HCT116 (cell line): ENCODE measurements at regions not wholly inside any gene's neighbourhood (a gene's known extent, or its start where the extent isn't known, plus 50 kb on each side); places are given as distances from the start of the nearest gene placed in this dataset.

ENCODE experiments used
- ATAC-seq: fragments of 200-7000 bp; cut with Tn5 transposase; 2 replicates; pipeline ENCODE4 v1.9.1; 2020; ENCODE audit warnings: mild to moderate bottlenecking, moderate library complexity
- BruUV-seq: library from RNA; stranded (reverse); fragments of 400-500 nt; replicated peaks from 2 replicates; lab custom pipeline; 2021; lab: Mats Ljungman, UMichigan
- CTCF ChIA-PET: fragments of 300-600 bp; sonication (Branson Sonifier 250); formaldehyde crosslinking; loops from one replicate; lab custom pipeline; 2021; ENCODE audit warnings: antibody characterized with exemption; lab: Charles Lee
- POLR2A ChIA-PET: fragments of 300-600, 350-600 bp; sonication (Branson Sonifier 250); formaldehyde crosslinking; loops from one replicate; lab custom pipeline; 2021; ENCODE audit warnings: antibody characterized with exemption; lab: Charles Lee
- RAD21 ChIA-PET, 2 experiments: fragments of 300-600 bp; sonication (Branson Sonifier 250); formaldehyde crosslinking; loops; one replicate each; lab custom pipeline; 2023; ENCODE audit warnings: low total read pairs in 2 of 2; ENCODE audit not compliant: uncharacterized antibody in 2 of 2, unreplicated experiment in 2 of 2, low non-redundant PET in 1 of 2; lab: Charles Lee
- DNase-seq: peaks from one replicate; pipeline ENCODE4 v3.0.0-alpha.2; 2010; ENCODE audit warnings: low read depth, low spot score
- H2AFZ ChIP-seq: fragments of 200-600 bp; shearing (Covaris generic), sonication (generic); 2 replicates; pipeline ENCODE4 v1.6.1; 2017; ENCODE audit warnings: low read depth, mixed run types, mixed read lengths, antibody characterized with exemption, low read length; ENCODE audit not compliant: poor library complexity, severe bottlenecking
- H3K27ac ChIP-seq: 2 replicates; pipeline ENCODE4 v1.5.1; 2012; ENCODE audit warnings: low read depth, low read length
- H3K27me3 ChIP-seq: fragments of 200-600 bp; sonication (generic); 2 replicates; pipeline ENCODE4 v1.6.1; 2016; ENCODE audit warnings: mixed run types, low read length, mixed read lengths; ENCODE audit not compliant: insufficient read depth
- H3K36me3 ChIP-seq, 2 experiments: fragments of 200-500 bp in 1 of 2; fragments of 200-600 bp in 1 of 2; sonication (Bioruptor generic) in 1 of 2; sonication (generic) in 1 of 2; 2 replicates each; pipeline versions ENCODE4 v1.5.1 to v1.6.1; 2014 to 2016; ENCODE audit warnings: low read length in 2 of 2, inconsistent platforms in 1 of 2, mixed read lengths in 1 of 2, mixed run types in 1 of 2; ENCODE audit not compliant: insufficient read depth in 2 of 2, control insufficient read depth in 1 of 2
- H3K4me1 ChIP-seq, 2 experiments: fragments of 200-600 bp in 1 of 2; sonication (generic) in 1 of 2; 2 replicates each; pipeline versions ENCODE4 v1.5.1 to v1.6.1; 2012 to 2017; ENCODE audit warnings: low read length in 2 of 2, inconsistent platforms in 1 of 2, mild to moderate bottlenecking in 1 of 2, mixed read lengths in 1 of 2, mixed run types in 1 of 2, moderate library complexity in 1 of 2; ENCODE audit not compliant: insufficient read depth in 2 of 2, control insufficient read depth in 1 of 2
- H3K4me2 ChIP-seq: fragments of 200-600 bp; sonication (generic); 2 replicates; pipeline ENCODE4 v1.6.1; 2017; ENCODE audit warnings: mixed run types, low read length, mixed read lengths
- H3K4me3 ChIP-seq, 2 experiments: fragments of 200-600 bp in 1 of 2; sonication (generic) in 1 of 2; replicated peaks in 1 of 2; 2 replicates each; pipeline ENCODE4 v1.5.1; 2011 to 2016; ENCODE audit warnings: low read length in 2 of 2, control low read depth in 1 of 2, low read depth in 1 of 2, mild to moderate bottlenecking in 1 of 2, mixed read lengths in 1 of 2, mixed run types in 1 of 2
- H3K79me2 ChIP-seq: fragments of 200-600 bp; sonication (generic); 2 replicates; pipeline ENCODE4 v1.6.1; 2017; ENCODE audit warnings: mild to moderate bottlenecking, mixed run types, low read length, moderate library complexity, mixed read lengths; ENCODE audit not compliant: insufficient read depth
- H3K9ac ChIP-seq: fragments of 200-600 bp; sonication (generic); 2 replicates; pipeline ENCODE4 v1.6.1; 2016; ENCODE audit warnings: low read length, mixed read lengths
- H3K9me2 ChIP-seq: fragments of 200-600 bp; sonication (generic), shearing (Covaris generic); 2 replicates; pipeline ENCODE4 v1.6.1; 2017; ENCODE audit warnings: mixed run types, mild to moderate bottlenecking, moderate library complexity; ENCODE audit not compliant: insufficient read depth
- H3K9me3 ChIP-seq, 2 experiments: fragments of 200-500 bp in 1 of 2; fragments of 200-600 bp in 1 of 2; sonication (Bioruptor generic) in 1 of 2; sonication (generic) in 1 of 2; 2 replicates each; pipeline ENCODE4 v1.6.1; 2014 to 2017; ENCODE audit warnings: low read length in 2 of 2, mixed read lengths in 2 of 2, inconsistent platforms in 1 of 2, low read depth in 1 of 2, mild to moderate bottlenecking in 1 of 2, mixed run types in 1 of 2, moderate library complexity in 1 of 2; ENCODE audit not compliant: control insufficient read depth in 1 of 2, insufficient read depth in 1 of 2
- H4K20me1 ChIP-seq: fragments of 200-600 bp; sonication (generic), shearing (Covaris generic); 2 replicates; pipeline ENCODE4 v1.6.1; 2017; ENCODE audit warnings: mixed run types, mild to moderate bottlenecking, moderate library complexity; ENCODE audit not compliant: insufficient read depth
- ATF3 ChIP-seq: IDR thresholded peaks from 2 replicates; pipeline ENCODE4 v1.6.1; 2012
- CTCF ChIP-seq, 3 experiments: fragments of 200-600 bp in 1 of 3; sonication (generic) in 1 of 3; IDR thresholded peaks in 2 of 3; conservative IDR thresholded peaks in 1 of 3; 2 replicates each; pipeline ENCODE4 v1.5.1; 2012 to 2017; ENCODE audit warnings: low read depth in 2 of 3, low read length in 2 of 3, antibody characterized with exemption in 1 of 3, borderline replicate concordance in 1 of 3, control low read depth in 1 of 3, mild to moderate bottlenecking in 1 of 3, mixed read lengths in 1 of 3, mixed run types in 1 of 3, moderate library complexity in 1 of 3; ENCODE audit not compliant: insufficient read depth in 1 of 3
- EGR1 ChIP-seq: IDR thresholded peaks from 2 replicates; pipeline ENCODE4 v1.6.1; 2012; ENCODE audit warnings: low read depth
- EZH2 ChIP-seq: fragments of 200-600 bp; sonication (generic); IDR thresholded peaks from 2 replicates; pipeline ENCODE4 v1.6.1; 2017; ENCODE audit warnings: antibody characterized with exemption, mixed run types
- FOSL1 ChIP-seq: IDR thresholded peaks from 2 replicates; pipeline ENCODE4 v1.6.1; 2012; ENCODE audit warnings: low read depth
- JUND ChIP-seq: IDR thresholded peaks from 2 replicates; pipeline ENCODE4 v1.6.1; 2012
- MAX ChIP-seq: IDR thresholded peaks from 2 replicates; pipeline ENCODE4 v1.6.1; 2012
- POLR2AphosphoS5 ChIP-seq: IDR thresholded peaks from 2 replicates; pipeline ENCODE4 v1.6.1; 2011; ENCODE audit warnings: mild to moderate bottlenecking, low read depth, low read length, moderate library complexity
- REST ChIP-seq: IDR thresholded peaks from 2 replicates; pipeline ENCODE4 v1.6.1; 2012; ENCODE audit warnings: low read depth
- SIN3A ChIP-seq: IDR thresholded peaks from 2 replicates; pipeline ENCODE4 v1.6.1; 2012; ENCODE audit warnings: low read depth
- SRF ChIP-seq: IDR thresholded peaks from 2 replicates; pipeline ENCODE4 v1.6.1; 2012; ENCODE audit warnings: low read depth
- YY1 ChIP-seq: IDR thresholded peaks from 2 replicates; pipeline ENCODE4 v1.6.1; 2011; ENCODE audit warnings: low read length, low read depth, moderate library complexity, mild to moderate bottlenecking; ENCODE audit not compliant: insufficient replicate concordance; ENCODE audit errors: extremely low read depth
- ZBTB33 ChIP-seq: IDR thresholded peaks from 2 replicates; pipeline ENCODE4 v1.6.1; 2011; ENCODE audit warnings: mild to moderate bottlenecking, low read length, moderate library complexity; ENCODE audit not compliant: insufficient replicate concordance; ENCODE audit errors: extremely low read depth
- intact Hi-C: fragments of 100-400 bp; cut with micrococcal nuclease; formaldehyde crosslinking; loops from 2 replicates; pipeline ENCODE4 v1.10.0; 2022

GRCh38 chrX:113457719-113458118 lies 617.1 kb upstream of the AMOT start:
- H3K9me3 ChIP-seq, result no peaks in the 10 kb centered on the region
- DNase-seq, result no peak
- POLR2A ChIA-PET, result no interaction called here
- ATAC-seq, result no peak
- RAD21 ChIA-PET, result no interaction called here
- intact Hi-C loops, result no loop called here
- H3K4me3 ChIP-seq, result no peak overlapping the region
- no peak overlapping the region for H3K9ac ChIP-seq
- no peak for TF ChIP-seq REST
- no peak for TF ChIP-seq YY1
- no peak for TF ChIP-seq SIN3A
- no peak for TF ChIP-seq SRF
- TF ChIP-seq MAX, result no peak
- TF ChIP-seq EGR1, result no peak
- no peak for TF ChIP-seq POLR2AphosphoS5
- no peak for TF ChIP-seq CTCF (IDR thresholded peaks at IDR 0.05 in 2 of 3, conservative IDR thresholded peaks at IDR 0.05 in 1 of 3; ENCODE audit: borderline replicate concordance in 1 of 3, insufficient read depth in 1 of 3, low read depth in 2 of 3, low read length in 2 of 3)
- TF ChIP-seq JUND, result no peak
- TF ChIP-seq ATF3, result no peak
- TF ChIP-seq ZBTB33, result no peak
- no peak for TF ChIP-seq FOSL1
- TF ChIP-seq EZH2, result no peak
- H3K9me2 ChIP-seq, result no peaks in the 10 kb centered on the region
- H2AFZ ChIP-seq, result no peak overlapping the region
- no TSS peak for BruUV-seq
- CTCF ChIA-PET, result no interaction called here
- no peaks in the 10 kb centered on the region for H3K4me1 ChIP-seq
- no peaks in the 10 kb centered on the region for H3K27me3 ChIP-seq
- H3K79me2 ChIP-seq, result no peaks in the 10 kb centered on the region
- H3K4me2 ChIP-seq, result no peak overlapping the region
- H3K36me3 ChIP-seq, result no peaks in the 10 kb centered on the region
- H3K27ac ChIP-seq, result no peak overlapping the region
- H4K20me1 ChIP-seq, result no peaks in the 10 kb centered on the region
